NCI-H345 treated with DMSO at 0.1 percent for 48 hours (cell line): ENCODE measurements at regions not wholly inside any gene's neighbourhood (a gene's known extent, or its start where the extent isn't known, plus 50 kb on each side); places are given as distances from the start of the nearest gene placed in this dataset.
"Not testable (repeated sequence)": the region's sequence is repeated elsewhere in the genome, so short reads cannot be mapped to it uniquely, and the experiment has no call there.

Source experiments
- DNase-seq: peaks from one replicate; lab custom pipeline; 2025; ENCODE audit not compliant: unreplicated experiment; lab: John Stamatoyannopoulos, UW

- no peak for DNase-seq
These were observed 115.4 kb upstream of the ERG start for GRCh38 chr21:38613686-38614085.

- DNase-seq: no peak
These were observed 116.3 kb upstream of the ERG start for GRCh38 chr21:38614558-38614957.

GRCh38 chr21:38619480-38619879, 121.2 kb upstream of the ERG start:
- DNase-seq: no peak

GRCh38 chr21:38619992-38620479, 121.8 kb upstream of the ERG start:
- no peak for DNase-seq

- no peak for DNase-seq
These were observed 122.9 kb upstream of the ERG start for GRCh38 chr21:38621132-38621531.

GRCh38 chr21:38622081-38622826, 124.0 kb upstream of the ERG start:
- DNase-seq: no peak

GRCh38 chr21:38622827-38623209, 124.5 kb upstream of the ERG start:
- DNase-seq: no peak

- DNase-seq: no peak
These were observed 125.3 kb upstream of the ERG start for GRCh38 chr21:38623552-38623951.

- DNase-seq: no peak
These were observed 126.7 kb upstream of the ERG start for GRCh38 chr21:38625000-38625399.

GRCh38 chr21:38626306-38626705, 128.0 kb upstream of the ERG start:
- no peak for DNase-seq

GRCh38 chr21:38628349-38628748, 130.1 kb upstream of the ERG start:
- DNase-seq: no peak

- no peak for DNase-seq
These were observed 132.9 kb upstream of the ERG start for GRCh38 chr21:38631206-38631605.

- DNase-seq: no peak
These were observed 133.4 kb upstream of the ERG start for GRCh38 chr21:38631676-38632075.

- no peak for DNase-seq
These were observed 138.9 kb upstream of the ERG start for GRCh38 chr21:38637161-38637560.

- no peak for DNase-seq
These were observed 141.5 kb upstream of the ERG start for GRCh38 chr21:38639571-38640354.

GRCh38 chr21:38640355-38640742, 142.1 kb upstream of the ERG start:
- DNase-seq: not testable (repeated sequence)

- DNase-seq: peak; percentile 45
These were observed 145.2 kb upstream of the ERG start for GRCh38 chr21:38643404-38644023.

- DNase-seq: no peak
These were observed 147.0 kb upstream of the ERG start for GRCh38 chr21:38645282-38645681.

GRCh38 chr21:38646213-38646837, 148.0 kb upstream of the ERG start:
- no peak for DNase-seq

GRCh38 chr21:38649120-38649519, 150.8 kb upstream of the ERG start:
- no peak for DNase-seq

GRCh38 chr21:38651570-38651969, 153.3 kb upstream of the ERG start:
- no peak for DNase-seq
